H9 (cell line): ENCODE measurements at regions not wholly inside any gene's neighbourhood (a gene's known extent, or its start where the extent isn't known, plus 50 kb on each side); places are given as distances from the start of the nearest gene placed in this dataset.

ENCODE experiments used
- DNase-seq: peaks from one replicate; pipeline ENCODE4 v3.0.0-alpha.2; 2017
- H2AFZ ChIP-seq: one replicate; pipeline ENCODE4 v1.6.1; 2013; ENCODE audit warnings: mild to moderate bottlenecking, low read length, control low read depth, moderate library complexity
- H2AK5ac ChIP-seq: 2 replicates; pipeline ENCODE4 v1.6.1; 2013; ENCODE audit warnings: low read length, control low read depth, mixed read lengths; ENCODE audit not compliant: insufficient read length
- H2BK120ac ChIP-seq: one replicate; pipeline ENCODE4 v1.6.1; 2013; ENCODE audit warnings: low read depth, mild to moderate bottlenecking, low read length, control low read depth, inconsistent platforms; ENCODE audit not compliant: poor library complexity, severe bottlenecking
- H2BK12ac ChIP-seq: 2 replicates; pipeline ENCODE4 v1.6.1; 2013; ENCODE audit warnings: low read length, control low read depth, mixed read lengths, low read depth; ENCODE audit not compliant: insufficient read length
- H2BK15ac ChIP-seq: 2 replicates; pipeline ENCODE4 v1.6.1; 2013; ENCODE audit warnings: low read depth, low read length, control low read depth
- H2BK20ac ChIP-seq: one replicate; pipeline ENCODE4 v1.6.1; 2013; ENCODE audit warnings: low read depth, mild to moderate bottlenecking, low read length, control low read depth, inconsistent platforms; ENCODE audit not compliant: poor library complexity, severe bottlenecking
- H2BK5ac ChIP-seq: 2 replicates; pipeline ENCODE4 v1.6.1; 2013; ENCODE audit warnings: low read length, control low read depth, mixed read lengths; ENCODE audit not compliant: insufficient read length
- H3K14ac ChIP-seq: 2 replicates; pipeline ENCODE4 v1.6.1; 2013; ENCODE audit warnings: low read length, control low read depth; ENCODE audit not compliant: insufficient read depth
- H3K18ac ChIP-seq: 2 replicates; pipeline ENCODE4 v1.6.1; 2013; ENCODE audit warnings: low read depth, mild to moderate bottlenecking, mixed read lengths, low read length, control low read depth; ENCODE audit not compliant: insufficient read length
- H3K23ac ChIP-seq: 2 replicates; pipeline ENCODE4 v1.6.1; 2013; ENCODE audit warnings: low read length, control low read depth, mixed read lengths, low read depth; ENCODE audit not compliant: insufficient read length
- H3K23me2 ChIP-seq: 2 replicates; pipeline ENCODE4 v1.6.1; 2013; ENCODE audit warnings: low read depth, mild to moderate bottlenecking, mixed read lengths, low read length, control low read depth; ENCODE audit not compliant: insufficient read length, poor library complexity, severe bottlenecking
- H3K27ac ChIP-seq: 2 replicates; pipeline ENCODE4 v1.5.1; 2013; ENCODE audit warnings: low read length, control low read depth, mixed read lengths, low read depth; ENCODE audit not compliant: insufficient read length
- H3K27me3 ChIP-seq: 2 replicates; pipeline ENCODE4 v1.6.1; 2013; ENCODE audit warnings: low read length, control low read depth, inconsistent platforms; ENCODE audit not compliant: insufficient read depth
- H3K4ac ChIP-seq: 2 replicates; pipeline ENCODE4 v1.6.1; 2013; ENCODE audit warnings: low read depth, mild to moderate bottlenecking, control low read depth, inconsistent platforms, low read length, moderate library complexity
- H3K4me1 ChIP-seq: 2 replicates; pipeline ENCODE4 v1.6.1; 2013; ENCODE audit warnings: low read length, control low read depth, inconsistent platforms; ENCODE audit not compliant: insufficient read depth
- H3K4me2 ChIP-seq: 2 replicates; pipeline ENCODE4 v1.6.1; 2013; ENCODE audit warnings: low read length, control low read depth, mixed read lengths; ENCODE audit not compliant: insufficient read length, insufficient read depth
- H3K56ac ChIP-seq: 2 replicates; pipeline ENCODE4 v1.6.1; 2013; ENCODE audit warnings: low read depth, mild to moderate bottlenecking, mixed read lengths, low read length, control low read depth; ENCODE audit not compliant: insufficient read length
- H3K79me1 ChIP-seq: 2 replicates; pipeline ENCODE4 v1.6.1; 2013; ENCODE audit warnings: low read depth, mild to moderate bottlenecking, moderate library complexity, low read length, control low read depth, inconsistent platforms; ENCODE audit not compliant: insufficient read depth, poor library complexity, severe bottlenecking
- H3K79me2 ChIP-seq: 2 replicates; pipeline ENCODE4 v1.6.1; 2013; ENCODE audit warnings: low read length, control low read depth, inconsistent platforms; ENCODE audit not compliant: insufficient read depth
- H3K9ac ChIP-seq: 2 replicates; pipeline ENCODE4 v1.6.1; 2013; ENCODE audit warnings: low read length, control low read depth, mixed read lengths; ENCODE audit not compliant: insufficient read length; ENCODE audit errors: extremely low read depth
- H3K9me3 ChIP-seq: one replicate; pipeline ENCODE4 v1.6.1; 2013; ENCODE audit warnings: low read depth, low read length, inconsistent platforms; ENCODE audit not compliant: control insufficient read depth
- H3T11ph ChIP-seq: one replicate; pipeline ENCODE4 v1.6.1; 2013; ENCODE audit warnings: mild to moderate bottlenecking, low read length, control low read depth, inconsistent platforms
- H4K20me1 ChIP-seq: one replicate; pipeline ENCODE4 v1.6.1; 2013; ENCODE audit not compliant: control insufficient read depth, insufficient read length, insufficient read depth
- H4K5ac ChIP-seq: 2 replicates; pipeline ENCODE4 v1.6.1; 2013; ENCODE audit warnings: low read depth, mild to moderate bottlenecking, mixed read lengths, low read length, control low read depth; ENCODE audit not compliant: insufficient read length
- H4K8ac ChIP-seq: replicated peaks from 2 replicates; pipeline ENCODE4 v1.6.1; 2013; ENCODE audit warnings: low read length, control low read depth, mixed read lengths, low read depth; ENCODE audit not compliant: insufficient read length
- H4K91ac ChIP-seq: 2 replicates; pipeline ENCODE4 v1.6.1; 2013; ENCODE audit warnings: low read depth, mild to moderate bottlenecking, moderate library complexity, mixed read lengths, low read length, control low read depth; ENCODE audit not compliant: insufficient read length
- H3K27ac Mint-ChIP-seq, 3 experiments: 2 replicates in 2 of 3; 3 replicates in 1 of 3; pipeline ENCODE4 v1.8.0; 2020 to 2021; ENCODE audit warnings: mixed read lengths in 3 of 3, mild to moderate bottlenecking in 1 of 3, moderate library complexity in 1 of 3
- H3K27me3 Mint-ChIP-seq: 2 replicates; pipeline ENCODE4 v1.8.0; 2021; ENCODE audit warnings: low read depth, mild to moderate bottlenecking, moderate library complexity, mixed read lengths
- H3K36me3 Mint-ChIP-seq, 3 experiments: 2 replicates in 2 of 3; 3 replicates in 1 of 3; pipeline ENCODE4 v1.8.0; 2020 to 2021; ENCODE audit warnings: low read depth in 3 of 3, mixed read lengths in 3 of 3; ENCODE audit not compliant: insufficient read depth in 1 of 3
- H3K4me1 Mint-ChIP-seq, 2 experiments: 2 replicates each; pipeline ENCODE4 v1.8.0; 2020; ENCODE audit warnings: mixed read lengths in 2 of 2
- H3K4me3 Mint-ChIP-seq, 2 experiments: 2 replicates in 1 of 2; 3 replicates in 1 of 2; pipeline ENCODE4 v1.8.0; 2020 to 2021; ENCODE audit warnings: mild to moderate bottlenecking in 2 of 2, mixed read lengths in 2 of 2, moderate library complexity in 1 of 2
- H3K9me3 Mint-ChIP-seq, 2 experiments: 2 replicates in 1 of 2; 3 replicates in 1 of 2; pipeline ENCODE4 v1.8.0; 2020; ENCODE audit warnings: mild to moderate bottlenecking in 2 of 2, mixed read lengths in 2 of 2, moderate library complexity in 1 of 2
- WGBS: extraction: QIAGEN DNeasy Blood & Tissue Kit; methylation state at CpG from one replicate; pipeline ENCODE4 v1.1.7; 2013; ENCODE audit warnings: missing lambda C conversion rate, low lambda C conversion rate, mixed read lengths; ENCODE audit not compliant: insufficient read length; ENCODE audit errors: extremely low coverage; 5-methylcytosine and 5-hydroxymethylcytosine counted together
- TF ChIP-seq, protein P1 (sequence below): fragments of 200-600 bp; sonication (generic); conservative IDR thresholded peaks from 3 replicates; pipeline ENCODE4 v1.8.0; 2021; ENCODE audit warnings: antibody characterized with exemption, mild to moderate bottlenecking

GRCh38 chr9:79301085-79301484 lies 270.7 kb upstream of the TLE4 start:
- no peaks in the 10 kb centered on the region for H3K79me1 ChIP-seq
- H3K79me2 ChIP-seq, result no peaks in the 10 kb centered on the region
- H2BK12ac ChIP-seq, result no peak overlapping the region
- no peak overlapping the region for H3K23ac ChIP-seq
- H2BK20ac ChIP-seq, result no peak overlapping the region
- no peak overlapping the region for H3K27ac ChIP-seq
- H3K4me2 ChIP-seq, result no peak overlapping the region
- H3K27me3 Mint-ChIP-seq, result no peaks in the 10 kb centered on the region
- H2BK5ac ChIP-seq, result no peak overlapping the region
- H3K36me3 Mint-ChIP-seq, result no peaks in the 10 kb centered on the region
- peaks cover 5% of the 10 kb centered on the region for H3K4me1 ChIP-seq
- H3K23me2 ChIP-seq, result no peaks in the 10 kb centered on the region
- no peak overlapping the region for H3K14ac ChIP-seq
- no peak overlapping the region for H4K5ac ChIP-seq
- no CpG with 5 or more reads among the region's 2 CpGs for WGBS
- H3K27me3 ChIP-seq, result no peaks in the 10 kb centered on the region
- H2AK5ac ChIP-seq, result no peak overlapping the region
- H2BK120ac ChIP-seq, result no peak overlapping the region
- H3K4ac ChIP-seq, result no peak overlapping the region
- no peak overlapping the region for H2BK15ac ChIP-seq
- H3K56ac ChIP-seq, result no peak overlapping the region
- H3K9me3 Mint-ChIP-seq, result no peaks in the 10 kb centered on the region
- peaks cover 41 to 43% of the 10 kb centered on the region in 2 experiments for H3K4me1 Mint-ChIP-seq
- H2AFZ ChIP-seq, result no peak overlapping the region
- H3K4me3 Mint-ChIP-seq, result no peak overlapping the region
- H3T11ph ChIP-seq, result no peak overlapping the region
- no peak for DNase-seq
- no peak overlapping the region for H3K9ac ChIP-seq
- no peak overlapping the region for H4K8ac ChIP-seq
- no peak overlapping the region for H3K18ac ChIP-seq
- no peak overlapping the region for H3K27ac Mint-ChIP-seq
- no peak overlapping the region for H4K91ac ChIP-seq
- no peaks in the 10 kb centered on the region for H3K9me3 ChIP-seq
- TF ChIP-seq, protein P1, sequence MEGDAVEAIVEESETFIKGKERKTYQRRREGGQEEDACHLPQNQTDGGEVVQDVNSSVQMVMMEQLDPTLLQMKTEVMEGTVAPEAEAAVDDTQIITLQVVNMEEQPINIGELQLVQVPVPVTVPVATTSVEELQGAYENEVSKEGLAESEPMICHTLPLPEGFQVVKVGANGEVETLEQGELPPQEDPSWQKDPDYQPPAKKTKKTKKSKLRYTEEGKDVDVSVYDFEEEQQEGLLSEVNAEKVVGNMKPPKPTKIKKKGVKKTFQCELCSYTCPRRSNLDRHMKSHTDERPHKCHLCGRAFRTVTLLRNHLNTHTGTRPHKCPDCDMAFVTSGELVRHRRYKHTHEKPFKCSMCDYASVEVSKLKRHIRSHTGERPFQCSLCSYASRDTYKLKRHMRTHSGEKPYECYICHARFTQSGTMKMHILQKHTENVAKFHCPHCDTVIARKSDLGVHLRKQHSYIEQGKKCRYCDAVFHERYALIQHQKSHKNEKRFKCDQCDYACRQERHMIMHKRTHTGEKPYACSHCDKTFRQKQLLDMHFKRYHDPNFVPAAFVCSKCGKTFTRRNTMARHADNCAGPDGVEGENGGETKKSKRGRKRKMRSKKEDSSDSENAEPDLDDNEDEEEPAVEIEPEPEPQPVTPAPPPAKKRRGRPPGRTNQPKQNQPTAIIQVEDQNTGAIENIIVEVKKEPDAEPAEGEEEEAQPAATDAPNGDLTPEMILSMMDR, result no peak
- H4K20me1 ChIP-seq, result no peaks in the 10 kb centered on the region
